Breast epithelium (tissue), 4 donors: ENCODE measurements at regions not wholly inside any gene's neighbourhood (a gene's known extent, or its start where the extent isn't known, plus 50 kb on each side); places are given as distances from the start of the nearest gene placed in this dataset.

ENCODE experiments used
- DNase-seq, 2 donors: peaks; one replicate each; pipeline ENCODE4 v3.0.0-alpha.2; 2019; ENCODE audit warnings: low spot score in 2 of 2
- H3K27ac ChIP-seq, 2 donors: fragments of 200-600 bp; sonication (generic) in 1 of 2; one replicate each; pipeline ENCODE4 v1.5.1; 2016 to 2019; ENCODE audit warnings: mild to moderate bottlenecking in 1 of 2
- H3K27me3 ChIP-seq, 2 donors: fragments of 200-600 bp; sonication (generic) in 1 of 2; one replicate each; pipeline versions ENCODE4 v1.5.1 to v1.6.0; 2017 to 2019; ENCODE audit warnings: control low read depth in 1 of 2, mild to moderate bottlenecking in 1 of 2
- H3K36me3 ChIP-seq: fragments of 200-600 bp; one replicate; pipeline ENCODE4 v1.5.1; 2019
- H3K4me1 ChIP-seq, 2 donors: fragments of 200-600 bp; sonication (generic); one replicate each; pipeline ENCODE4 v1.5.1; 2016 to 2019; ENCODE audit warnings: control low read depth in 1 of 2
- H3K4me3 ChIP-seq, 3 donors: fragments of 200-600 bp; sonication (generic); 1 replicate in 2 of 3; 2 replicates in 1 of 3; pipeline ENCODE4 v1.5.1; 2016 to 2019; ENCODE audit warnings: mild to moderate bottlenecking in 3 of 3, moderate library complexity in 2 of 3
- H3K9me3 ChIP-seq, 2 donors: fragments of 200-600 bp; sonication (generic) in 1 of 2; one replicate each; pipeline ENCODE4 v1.5.1; 2016 to 2019; ENCODE audit warnings: control low read depth in 1 of 2
- POLR2A ChIP-seq: fragments of 450-650 bp; IDR thresholded peaks from one replicate; pipeline ENCODE4 v1.6.1; 2016; ENCODE audit warnings: antibody characterized with exemption, mild to moderate bottlenecking, moderate library complexity
- POLR2AphosphoS5 ChIP-seq, 3 donors: sonication (generic); formaldehyde crosslinking; IDR thresholded peaks; one replicate each; pipeline ENCODE4 v1.6.1; 2017; ENCODE audit warnings: antibody characterized with exemption in 3 of 3
- intact Hi-C: fragments of 100-400 bp; cut with DNase I; formaldehyde crosslinking; loops from one replicate; pipeline ENCODE4 v1.15.1; 2023; ENCODE audit warnings: low total_unique reads
- TF ChIP-seq, protein P1 (sequence below), 3 donors: fragments of 450-650 bp; IDR thresholded peaks; one replicate each; pipeline ENCODE4 v1.5.1; 2016 to 2017; ENCODE audit warnings: antibody characterized with exemption in 3 of 3, mild to moderate bottlenecking in 3 of 3, moderate library complexity in 3 of 3

DNA sequence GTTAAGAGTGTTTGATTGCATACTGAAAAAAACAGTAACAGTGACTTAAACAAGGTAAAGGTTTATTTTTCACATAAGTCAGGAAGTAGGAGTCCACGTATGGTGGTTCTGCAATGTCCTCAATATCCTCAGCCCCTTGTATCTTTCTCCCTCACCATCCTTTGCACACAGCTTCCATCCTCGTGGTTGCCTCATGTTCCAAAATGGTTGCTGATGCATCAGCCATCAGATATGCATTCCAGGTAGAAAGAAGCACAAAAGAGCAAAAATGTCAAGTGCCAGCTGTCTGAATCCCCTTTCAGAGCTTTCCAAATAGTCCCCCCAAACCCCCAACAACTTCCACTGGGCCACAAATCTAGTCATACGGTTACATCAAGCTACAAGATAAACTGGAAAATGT, 138.1 kb downstream of the SYF2 start:
- DNase-seq = no peak
- Histone ChIP-seq H3K27ac (no peak overlapping the region), H3K4me3 (no peak overlapping the region), H3K36me3 (no peaks in the 10 kb centered on the region), H3K9me3 (peaks cover 0 to 4% of the 10 kb centered on the region in 2 donors), H3K4me1 (no peaks in the 10 kb centered on the region), H3K27me3 (no peaks in the 10 kb centered on the region)
- intact Hi-C loops = no loop called here
- TF ChIP-seq, protein P1, sequence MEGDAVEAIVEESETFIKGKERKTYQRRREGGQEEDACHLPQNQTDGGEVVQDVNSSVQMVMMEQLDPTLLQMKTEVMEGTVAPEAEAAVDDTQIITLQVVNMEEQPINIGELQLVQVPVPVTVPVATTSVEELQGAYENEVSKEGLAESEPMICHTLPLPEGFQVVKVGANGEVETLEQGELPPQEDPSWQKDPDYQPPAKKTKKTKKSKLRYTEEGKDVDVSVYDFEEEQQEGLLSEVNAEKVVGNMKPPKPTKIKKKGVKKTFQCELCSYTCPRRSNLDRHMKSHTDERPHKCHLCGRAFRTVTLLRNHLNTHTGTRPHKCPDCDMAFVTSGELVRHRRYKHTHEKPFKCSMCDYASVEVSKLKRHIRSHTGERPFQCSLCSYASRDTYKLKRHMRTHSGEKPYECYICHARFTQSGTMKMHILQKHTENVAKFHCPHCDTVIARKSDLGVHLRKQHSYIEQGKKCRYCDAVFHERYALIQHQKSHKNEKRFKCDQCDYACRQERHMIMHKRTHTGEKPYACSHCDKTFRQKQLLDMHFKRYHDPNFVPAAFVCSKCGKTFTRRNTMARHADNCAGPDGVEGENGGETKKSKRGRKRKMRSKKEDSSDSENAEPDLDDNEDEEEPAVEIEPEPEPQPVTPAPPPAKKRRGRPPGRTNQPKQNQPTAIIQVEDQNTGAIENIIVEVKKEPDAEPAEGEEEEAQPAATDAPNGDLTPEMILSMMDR (IDR thresholded peaks at IDR 0.05) = no peak
- TF ChIP-seq POLR2A (no peak), POLR2AphosphoS5 (IDR thresholded peaks at IDR 0.05) (no peak)

DNA sequence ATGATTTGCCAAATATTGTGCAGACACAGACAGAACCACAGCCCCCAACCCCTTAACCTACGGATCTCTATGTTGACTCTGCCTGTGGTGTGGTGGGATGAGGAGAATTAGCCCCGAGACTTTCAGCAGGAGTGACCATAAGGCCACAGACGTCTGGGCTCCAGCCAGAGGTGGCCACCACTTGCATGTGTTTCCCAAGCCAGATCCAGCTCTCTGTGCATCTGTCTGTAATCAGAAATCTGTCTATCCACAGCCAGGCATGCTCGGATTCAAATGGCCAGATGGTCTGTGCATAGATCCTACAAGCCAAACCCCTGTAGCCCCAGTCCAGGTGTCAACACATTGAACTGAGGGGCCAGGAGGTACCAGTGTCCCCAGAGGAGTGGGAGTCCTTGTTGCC, 140.6 kb downstream of the SYF2 start:
- H3K36me3 ChIP-seq = no peaks in the 10 kb centered on the region
- peaks cover 0 to 3% of the 10 kb centered on the region in 2 donors for H3K9me3 ChIP-seq
- no peak for DNase-seq
- H3K4me1 ChIP-seq = no peaks in the 10 kb centered on the region
- no peak overlapping the region for H3K27ac ChIP-seq
- H3K27me3 ChIP-seq = no peaks in the 10 kb centered on the region
- intact Hi-C loops = no loop called here
- TF ChIP-seq, protein P1 (IDR thresholded peaks at IDR 0.05) = no peak
- TF ChIP-seq POLR2AphosphoS5 (IDR thresholded peaks at IDR 0.05) (no peak), POLR2A (no peak)
- H3K4me3 ChIP-seq = no peak overlapping the region

DNA sequence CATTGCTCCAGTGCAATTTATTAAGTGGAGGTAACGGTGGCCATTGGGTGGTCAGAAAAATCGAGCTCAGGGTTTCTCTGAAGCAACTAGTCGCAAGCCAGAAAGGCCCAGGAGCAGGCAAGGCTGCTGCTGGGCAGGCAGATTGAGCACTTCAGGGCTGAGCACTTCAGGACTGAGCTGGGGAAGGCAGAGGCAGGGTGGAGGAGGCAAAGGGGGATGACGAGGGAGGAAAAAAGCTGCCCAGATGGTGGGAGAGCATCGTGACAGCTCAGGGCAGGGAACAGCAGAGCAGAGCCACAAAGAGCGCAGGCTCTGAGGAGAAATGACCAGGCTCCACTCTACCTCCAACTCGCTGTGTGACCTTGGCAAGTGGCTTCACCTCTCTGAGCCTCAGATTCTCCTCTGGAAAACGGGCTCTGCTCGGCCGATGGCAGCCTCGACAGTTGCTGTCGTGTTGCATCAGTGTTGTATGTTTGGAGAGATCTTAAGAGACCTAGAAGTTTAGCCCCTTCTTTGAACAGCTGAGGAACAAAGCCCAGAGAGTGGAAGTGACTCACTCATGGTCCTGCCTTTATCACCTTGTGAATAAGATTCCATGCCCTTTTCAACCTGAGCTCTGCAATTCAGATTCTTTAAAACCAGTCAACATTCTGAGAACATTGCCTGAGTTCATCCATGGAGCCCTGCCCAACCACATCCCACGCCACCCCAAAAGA, 141.4 kb downstream of the SYF2 start:
- no peak for DNase-seq
- H3K27ac ChIP-seq = no peak overlapping the region
- H3K4me3 ChIP-seq = no peak overlapping the region
- no peaks in the 10 kb centered on the region for H3K9me3 ChIP-seq
- no peaks in the 10 kb centered on the region for H3K36me3 ChIP-seq
- no peaks in the 10 kb centered on the region for H3K27me3 ChIP-seq
- intact Hi-C loops = no loop called here
- TF ChIP-seq POLR2AphosphoS5 (IDR thresholded peaks at IDR 0.05) = no peak
- TF ChIP-seq, protein P1 (IDR thresholded peaks at IDR 0.05) = no peak
- no peaks in the 10 kb centered on the region for H3K4me1 ChIP-seq

DNA sequence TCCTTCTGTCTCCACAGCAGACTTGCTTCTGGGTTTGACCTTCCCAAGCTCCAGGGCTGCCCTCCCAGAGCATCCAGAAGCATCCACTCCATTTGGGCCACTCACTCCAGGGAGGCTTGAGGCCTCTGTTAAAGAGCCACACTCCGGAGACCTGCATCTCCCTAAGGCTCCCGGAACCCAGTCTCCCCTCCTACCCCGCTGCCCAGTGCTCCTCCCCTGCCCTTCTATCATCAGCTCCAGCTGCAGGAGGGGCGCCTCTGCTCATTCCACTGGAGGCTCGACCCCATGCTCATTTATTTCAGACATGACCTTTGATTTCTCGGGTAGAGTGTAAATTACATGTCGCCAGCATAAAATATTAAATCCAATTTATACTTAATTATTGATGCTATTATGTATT, 142.5 kb downstream of the SYF2 start:
- DNase-seq = no peak
- Histone ChIP-seq H3K4me3 (no peak overlapping the region), H3K27me3 (no peaks in the 10 kb centered on the region), H3K9me3 (no peaks in the 10 kb centered on the region), H3K36me3 (no peaks in the 10 kb centered on the region), H3K27ac (no peak overlapping the region), H3K4me1 (no peaks in the 10 kb centered on the region)
- intact Hi-C loops = no loop called here
- TF ChIP-seq POLR2A (no peak), POLR2AphosphoS5 (IDR thresholded peaks at IDR 0.05) (no peak)
- TF ChIP-seq, protein P1 (IDR thresholded peaks at IDR 0.05) = no peak

DNA sequence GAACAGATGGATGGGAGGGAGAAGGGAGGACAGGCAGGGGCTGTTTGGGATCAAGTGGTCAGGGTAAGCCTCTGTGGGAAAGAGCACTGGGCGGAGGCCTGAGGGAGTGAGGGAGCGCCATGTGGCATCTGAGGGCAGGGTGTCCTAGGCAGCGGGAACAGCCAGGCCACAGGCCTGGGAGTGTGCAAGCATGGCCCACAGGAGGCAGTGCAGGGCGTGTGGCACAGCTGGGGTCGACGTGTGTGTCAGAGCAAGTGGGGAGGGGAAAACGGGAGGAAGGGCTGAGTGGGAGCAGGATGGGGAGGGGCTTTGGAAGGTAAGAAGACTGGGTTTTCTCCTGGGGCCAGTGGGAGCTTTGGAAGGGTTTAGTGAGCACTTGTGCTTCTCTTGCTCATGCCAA, 143.4 kb downstream of the SYF2 start:
- Histone ChIP-seq H3K27ac (no peak overlapping the region), H3K9me3 (no peaks in the 10 kb centered on the region), H3K27me3 (no peaks in the 10 kb centered on the region), H3K4me1 (no peaks in the 10 kb centered on the region), H3K4me3 (no peak overlapping the region), H3K36me3 (no peaks in the 10 kb centered on the region)
- intact Hi-C loops = no loop called here
- DNase-seq = no peak
- TF ChIP-seq, protein P1 (IDR thresholded peaks at IDR 0.05) = no peak
- TF ChIP-seq POLR2A (no peak), POLR2AphosphoS5 (IDR thresholded peaks at IDR 0.05) (no peak)
